HK-2 (cell line): ENCODE measurements at regions not wholly inside any gene's neighbourhood (a gene's known extent, or its start where the extent isn't known, plus 50 kb on each side); places are given as distances from the start of the nearest gene placed in this dataset.

ENCODE experiments used
- DNase-seq: peaks from one replicate; pipeline ENCODE4 v3.0.0-alpha.2; 2018; ENCODE audit not compliant: unreplicated experiment

GRCh38 chrX:7223271-7223670 lies 75.3 kb upstream of the PUDP start:
- DNase-seq: no peak

DNA sequence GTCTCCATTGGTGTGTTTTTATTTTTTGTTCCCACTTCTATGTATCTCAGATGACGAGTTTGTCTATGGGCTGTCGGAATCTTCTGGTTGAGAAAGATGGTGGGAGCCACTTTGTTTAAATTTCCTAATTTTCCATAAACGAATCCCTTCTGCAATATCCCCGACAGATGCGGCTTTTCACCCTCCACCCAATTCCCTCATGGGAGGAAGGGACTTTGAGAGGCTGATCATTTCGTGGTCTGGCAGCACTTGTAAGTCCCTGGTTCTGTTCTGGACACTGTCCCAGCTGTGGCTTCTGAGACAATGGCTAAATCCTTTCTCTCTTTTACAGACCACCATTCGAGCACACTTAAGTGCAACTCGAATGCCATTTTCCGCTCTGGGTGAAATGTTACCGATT lies 72.2 kb upstream of the PUDP start:
- no peak for DNase-seq

DNA sequence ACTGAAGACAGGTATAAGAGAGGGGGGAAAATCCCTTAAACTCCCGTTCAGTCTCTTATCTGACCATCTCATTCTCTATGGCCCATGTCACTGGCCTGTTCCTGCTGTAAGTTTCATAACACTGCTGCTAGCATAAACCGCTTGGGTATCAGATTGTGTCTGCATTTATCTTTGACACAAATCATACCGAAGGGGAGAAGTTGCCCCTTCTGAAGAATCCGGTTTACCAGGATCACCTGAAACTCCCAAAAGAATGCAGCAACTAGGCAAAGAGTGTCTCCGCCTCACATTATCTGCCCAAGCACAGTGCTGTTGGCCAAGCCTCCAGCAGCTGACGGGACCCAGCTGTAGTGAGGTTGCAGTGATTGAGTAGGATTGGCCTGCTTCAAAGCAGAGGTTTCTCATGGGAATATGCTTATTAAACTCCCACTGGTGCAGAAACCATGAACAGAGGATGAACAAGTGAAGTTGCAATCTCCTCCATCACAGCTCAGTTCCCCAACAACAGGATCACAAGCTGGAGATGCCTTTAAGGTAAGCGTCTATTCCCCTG lies 71.3 kb upstream of the PUDP start:
- no peak for DNase-seq

DNA sequence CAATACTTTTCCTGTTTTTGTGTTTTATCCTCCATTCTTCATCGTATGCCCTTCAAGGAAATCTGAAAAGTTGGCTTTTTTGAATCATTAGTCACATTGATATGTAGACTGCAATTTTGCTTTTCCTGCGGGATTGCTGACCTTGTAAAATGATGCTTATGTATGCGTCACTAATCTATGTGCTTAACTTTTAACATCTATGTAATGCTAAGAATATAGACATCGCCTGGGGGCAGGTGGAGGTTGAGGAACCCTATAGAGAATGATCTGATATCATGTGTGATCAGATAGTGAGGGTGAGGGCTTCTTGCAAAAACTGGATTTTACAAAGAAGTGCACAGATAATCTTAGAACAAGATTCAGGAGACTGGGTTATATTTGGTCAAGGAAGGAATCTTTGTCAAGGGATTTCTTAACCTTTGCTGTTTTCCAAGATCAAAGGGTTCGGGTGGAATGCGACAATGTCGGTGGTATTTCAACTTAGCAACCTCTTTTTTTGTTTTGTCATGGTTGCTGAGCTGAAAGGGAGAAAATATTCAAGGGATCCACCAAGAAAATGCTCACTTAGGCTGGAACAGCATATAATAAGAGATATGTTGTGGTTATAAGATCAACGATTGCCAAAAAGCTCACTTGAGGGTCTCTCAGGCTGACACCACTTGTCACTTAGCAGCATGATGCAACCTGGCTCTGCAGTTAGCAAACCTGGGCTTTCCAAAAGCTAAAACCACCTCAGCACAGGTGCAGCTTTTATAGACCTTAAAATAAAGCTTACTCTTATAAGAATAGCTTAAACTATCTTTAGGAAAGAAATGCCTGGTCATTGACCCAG lies 70.6 kb upstream of the PUDP start:
- DNase-seq: no peak

GRCh38 chrX:7216981-7217587 lies 69.1 kb upstream of the PUDP start:
- no peak for DNase-seq

DNA sequence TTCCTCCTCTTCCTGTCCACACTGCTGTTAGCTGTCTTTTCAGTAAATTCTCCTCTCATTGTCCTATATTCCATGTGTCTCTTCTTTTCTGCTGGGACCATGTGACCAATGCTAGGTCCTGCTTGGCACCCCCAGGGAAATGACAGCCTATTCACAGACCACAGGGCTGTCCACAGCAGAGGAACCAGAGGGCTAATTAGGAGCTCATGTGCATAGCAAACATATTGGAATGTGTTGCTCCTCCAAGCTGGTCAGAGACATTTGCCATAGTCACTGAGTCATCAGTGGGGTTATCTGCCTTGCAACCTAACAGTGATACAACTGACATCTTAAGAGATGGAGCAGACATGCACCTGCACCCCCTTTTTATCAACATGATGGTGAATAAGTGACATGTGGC lies 67.9 kb upstream of the PUDP start:
- no peak for DNase-seq

DNA sequence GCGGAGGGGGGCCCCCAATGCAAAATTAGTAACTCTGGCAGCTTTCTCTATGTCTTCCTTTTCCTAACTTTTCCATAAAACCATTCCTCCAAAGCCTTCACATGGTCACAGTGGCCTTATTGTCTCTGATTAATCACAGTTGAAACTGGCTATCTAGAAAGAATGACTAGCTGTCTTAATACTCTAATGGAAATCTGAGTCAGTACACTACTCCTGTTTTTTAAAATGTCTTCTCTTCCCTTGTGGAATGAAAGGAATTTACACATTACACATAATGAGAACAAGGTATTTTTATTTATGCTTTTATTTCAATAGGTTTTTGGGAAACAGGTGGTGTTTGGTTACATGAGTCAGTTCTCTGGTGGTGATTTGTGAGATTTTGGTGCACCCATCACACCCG lies 66.3 kb upstream of the PUDP start:
- DNase-seq: no peak

DNA sequence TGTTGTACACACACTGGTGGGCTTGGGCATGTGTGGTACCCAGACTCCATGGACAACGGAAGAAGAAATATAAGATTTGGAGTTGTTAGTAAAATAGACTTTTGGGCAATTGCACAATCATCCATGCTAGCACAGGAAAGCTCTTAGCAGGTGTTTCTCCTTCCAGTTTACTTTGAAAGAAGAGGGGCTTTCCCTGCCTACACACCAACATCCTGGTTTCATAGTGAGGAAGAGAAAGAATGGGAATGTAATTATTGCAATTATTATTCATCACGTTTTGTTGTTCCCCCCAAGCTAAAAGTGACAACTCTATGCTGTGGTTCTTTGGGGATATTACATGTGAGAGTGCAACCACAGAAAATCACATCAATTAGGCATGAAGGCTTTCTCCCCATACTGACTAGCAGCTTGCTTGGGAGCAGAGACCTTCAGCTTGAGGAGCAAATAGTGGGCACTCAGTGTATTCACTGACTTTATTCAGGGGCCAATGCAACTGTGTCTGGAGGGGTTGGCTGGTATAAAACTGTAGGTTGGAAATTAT lies 57.2 kb upstream of the PUDP start:
- no peak for DNase-seq

DNA sequence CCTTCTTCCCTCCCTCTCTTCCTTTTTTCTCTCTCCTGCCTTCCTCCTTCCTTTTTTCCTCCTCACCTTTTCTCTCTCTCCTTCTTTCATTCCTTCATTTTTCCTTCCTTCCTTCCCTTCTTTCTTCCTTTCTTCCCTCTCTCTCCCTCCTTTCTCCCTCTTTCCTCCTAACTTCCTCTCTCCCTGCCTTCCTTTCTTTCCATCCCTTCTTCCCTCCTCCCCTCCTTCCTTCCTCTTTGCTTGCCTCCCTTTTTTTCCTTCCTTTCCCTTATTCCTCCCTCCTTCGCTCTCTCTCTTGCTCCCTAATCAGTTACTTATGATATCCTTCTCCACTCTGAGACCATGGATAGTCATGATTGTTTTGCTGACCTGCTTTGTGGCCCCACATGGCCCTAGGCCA lies 56.7 kb upstream of the PUDP start:
- no peak for DNase-seq

- DNase-seq: no peak
Observed at GRCh38 chrX:7202206-7202605, 54.3 kb upstream of the PUDP start.

GRCh38 chrX:7201496-7201895 lies 53.5 kb upstream of the PUDP start:
- DNase-seq: no peak

DNA sequence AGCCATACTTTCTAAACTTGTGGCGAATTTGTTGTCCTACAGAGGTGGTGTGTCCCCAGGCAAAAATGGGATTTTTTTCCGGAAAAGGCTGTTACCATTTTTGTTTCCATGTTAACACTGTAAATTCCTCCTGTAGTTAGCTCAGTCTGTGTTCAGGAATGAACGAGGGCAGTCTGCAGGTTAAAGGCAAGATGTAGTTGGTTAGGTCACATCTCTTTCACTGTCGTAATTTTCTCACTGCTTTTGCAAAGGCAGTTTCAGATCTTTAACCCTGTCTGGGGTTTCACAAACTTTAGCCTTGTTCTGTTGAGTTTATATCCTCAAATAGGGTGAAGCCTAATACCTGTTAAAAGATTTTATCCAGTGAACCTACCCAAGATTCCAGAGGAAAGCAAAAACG lies 50.5 kb upstream of the PUDP start:
- no peak for DNase-seq
